SJSA1 (cell line): ENCODE measurements at regions not wholly inside any gene's neighbourhood (a gene's known extent, or its start where the extent isn't known, plus 50 kb on each side); places are given as distances from the start of the nearest gene placed in this dataset.
A peak's percentile ranks its signal among the peaks of the same experiment; 100 is the strongest.

Experiments
- DNase-seq, 2 experiments: peaks; one replicate each; pipeline ENCODE4 v3.0.0-alpha.2; 2015 to 2020; ENCODE audit warnings: low spot score in 2 of 2, low read depth in 1 of 2
- H3K27ac ChIP-seq: fragments of 250-450 bp; sonication (Bioruptor Pico); 2 replicates; pipeline ENCODE4 v1.5.1; 2020; ENCODE audit warnings: mild to moderate bottlenecking, moderate library complexity
- H3K27me3 ChIP-seq: fragments of 250-450 bp; sonication (Bioruptor Pico); replicated peaks from 2 replicates; pipeline ENCODE4 v1.5.1; 2020; ENCODE audit warnings: mild to moderate bottlenecking, moderate library complexity
- H3K36me3 ChIP-seq: fragments of 250-450 bp; sonication (Bioruptor Pico); 2 replicates; pipeline ENCODE4 v1.5.1; 2020; ENCODE audit warnings: mild to moderate bottlenecking
- H3K4me1 ChIP-seq: fragments of 250-450 bp; sonication (Bioruptor Pico); replicated peaks from 2 replicates; pipeline ENCODE4 v1.6.1; 2021; ENCODE audit warnings: mild to moderate bottlenecking
- H3K4me3 ChIP-seq: fragments of 250-450 bp; sonication (Bioruptor Pico); 2 replicates; pipeline ENCODE4 v1.5.1; 2020; ENCODE audit warnings: mild to moderate bottlenecking
- H3K9me3 ChIP-seq: fragments of 250-450 bp; sonication (Bioruptor Pico); replicated peaks from 2 replicates; pipeline ENCODE4 v1.5.1; 2020; ENCODE audit warnings: mild to moderate bottlenecking

- Histone ChIP-seq H3K4me1 (peaks cover 27% of the 10 kb centered on the region), H3K27ac (no peak overlapping the region), H3K9me3 (no peaks in the 10 kb centered on the region), H3K27me3 (no peaks in the 10 kb centered on the region), H3K4me3 (no peak overlapping the region), H3K36me3 (no peaks in the 10 kb centered on the region)
- DNase-seq, result no peak
These were observed 944.0 kb upstream of the CITED2 start for GRCh38 chr6:140318408-140318807.

- DNase-seq, result no peak
- Histone ChIP-seq H3K4me3 (no peak overlapping the region), H3K36me3 (no peaks in the 10 kb centered on the region), H3K4me1 (peaks cover 27% of the 10 kb centered on the region), H3K27ac (no peak overlapping the region), H3K27me3 (no peaks in the 10 kb centered on the region), H3K9me3 (no peaks in the 10 kb centered on the region)
These were observed 943.5 kb upstream of the CITED2 start for GRCh38 chr6:140317950-140318349.

- H3K9me3 ChIP-seq, result no peaks in the 10 kb centered on the region
- H3K27ac ChIP-seq, result no peak overlapping the region
- no peaks in the 10 kb centered on the region for H3K36me3 ChIP-seq
- peaks cover 27% of the 10 kb centered on the region for H3K4me1 ChIP-seq
- H3K27me3 ChIP-seq, result no peaks in the 10 kb centered on the region
- H3K4me3 ChIP-seq, result no peak overlapping the region
- no peak for DNase-seq
These were observed 942.5 kb upstream of the CITED2 start for GRCh38 chr6:140316966-140317365.

GRCh38 chr6:140314682-140315081 is 940.2 kb upstream of the CITED2 start:
- Histone ChIP-seq H3K36me3 (no peaks in the 10 kb centered on the region), H3K27ac (no peak overlapping the region), H3K9me3 (no peaks in the 10 kb centered on the region), H3K27me3 (no peaks in the 10 kb centered on the region), H3K4me3 (no peak overlapping the region), H3K4me1 (peaks cover 8% of the 10 kb centered on the region; the same call in 1 of the 2 replicates)
- no peak for DNase-seq

- Histone ChIP-seq H3K4me3 (no peak overlapping the region), H3K27me3 (no peaks in the 10 kb centered on the region), H3K27ac (no peak overlapping the region), H3K36me3 (no peaks in the 10 kb centered on the region), H3K9me3 (no peaks in the 10 kb centered on the region), H3K4me1 (no peaks in the 10 kb centered on the region)
- no peak for DNase-seq
These were observed 936.7 kb upstream of the CITED2 start for GRCh38 chr6:140311146-140311545.

GRCh38 chr6:140303218-140303949 is 928.9 kb upstream of the CITED2 start:
- H3K9me3 ChIP-seq, result no peaks in the 10 kb centered on the region
- no peaks in the 10 kb centered on the region for H3K4me1 ChIP-seq
- no peaks in the 10 kb centered on the region for H3K27me3 ChIP-seq
- DNase-seq, result no peak
- no peak overlapping the region for H3K27ac ChIP-seq
- no peak overlapping the region for H3K4me3 ChIP-seq
- no peaks in the 10 kb centered on the region for H3K36me3 ChIP-seq

- H3K36me3 ChIP-seq, result no peaks in the 10 kb centered on the region
- H3K27me3 ChIP-seq, result no peaks in the 10 kb centered on the region
- no peaks in the 10 kb centered on the region for H3K4me1 ChIP-seq
- no peak overlapping the region for H3K4me3 ChIP-seq
- DNase-seq, result no peak
- no peaks in the 10 kb centered on the region for H3K9me3 ChIP-seq
- H3K27ac ChIP-seq, result no peak overlapping the region
These were observed 925.9 kb upstream of the CITED2 start for GRCh38 chr6:140300331-140300730.

GRCh38 chr6:140289186-140289585 is 914.7 kb upstream of the CITED2 start:
- H3K4me1 ChIP-seq, result no peaks in the 10 kb centered on the region
- no peak overlapping the region for H3K27ac ChIP-seq
- H3K4me3 ChIP-seq, result no peak overlapping the region
- no peaks in the 10 kb centered on the region for H3K36me3 ChIP-seq
- H3K9me3 ChIP-seq, result no peaks in the 10 kb centered on the region
- no peaks in the 10 kb centered on the region for H3K27me3 ChIP-seq
- DNase-seq, result no peak

GRCh38 chr6:140285998-140286690 is 911.7 kb upstream of the CITED2 start:
- H3K4me3 ChIP-seq, result no peak overlapping the region
- no peaks in the 10 kb centered on the region for H3K4me1 ChIP-seq
- no peak for DNase-seq
- H3K36me3 ChIP-seq, result no peaks in the 10 kb centered on the region
- H3K27me3 ChIP-seq, result no peaks in the 10 kb centered on the region
- H3K9me3 ChIP-seq, result no peaks in the 10 kb centered on the region
- no peak overlapping the region for H3K27ac ChIP-seq

- Histone ChIP-seq H3K27ac (no peak overlapping the region), H3K9me3 (no peaks in the 10 kb centered on the region), H3K4me1 (no peaks in the 10 kb centered on the region), H3K27me3 (no peaks in the 10 kb centered on the region), H3K36me3 (no peaks in the 10 kb centered on the region), H3K4me3 (no peak overlapping the region)
- DNase-seq, result no peak
These were observed 911.0 kb upstream of the CITED2 start for GRCh38 chr6:140285471-140285870.

GRCh38 chr6:140284871-140285270 is 910.4 kb upstream of the CITED2 start:
- H3K4me1 ChIP-seq, result no peaks in the 10 kb centered on the region
- H3K9me3 ChIP-seq, result no peaks in the 10 kb centered on the region
- no peak overlapping the region for H3K4me3 ChIP-seq
- H3K27ac ChIP-seq, result no peak overlapping the region
- no peaks in the 10 kb centered on the region for H3K36me3 ChIP-seq
- H3K27me3 ChIP-seq, result no peaks in the 10 kb centered on the region
- DNase-seq, result no peak

GRCh38 chr6:140283197-140283596 is 908.7 kb upstream of the CITED2 start:
- H3K4me1 ChIP-seq, result no peaks in the 10 kb centered on the region
- no peak overlapping the region for H3K27ac ChIP-seq
- no peak overlapping the region for H3K4me3 ChIP-seq
- H3K36me3 ChIP-seq, result no peaks in the 10 kb centered on the region
- H3K27me3 ChIP-seq, result no peaks in the 10 kb centered on the region
- H3K9me3 ChIP-seq, result no peaks in the 10 kb centered on the region
- no peak for DNase-seq

GRCh38 chr6:140281767-140282166 is 907.3 kb upstream of the CITED2 start:
- Histone ChIP-seq H3K36me3 (no peaks in the 10 kb centered on the region), H3K27ac (no peak overlapping the region), H3K9me3 (no peaks in the 10 kb centered on the region), H3K4me1 (no peaks in the 10 kb centered on the region), H3K4me3 (no peak overlapping the region), H3K27me3 (no peaks in the 10 kb centered on the region)
- no peak for DNase-seq

GRCh38 chr6:140281236-140281635 is 906.8 kb upstream of the CITED2 start:
- DNase-seq, result peak in 1 of 2 experiments; percentile 7
- Histone ChIP-seq H3K4me1 (no peaks in the 10 kb centered on the region), H3K27me3 (no peaks in the 10 kb centered on the region), H3K4me3 (no peak overlapping the region), H3K9me3 (no peaks in the 10 kb centered on the region), H3K27ac (no peak overlapping the region), H3K36me3 (no peaks in the 10 kb centered on the region)
